ENCODE measurements at regions not wholly inside any gene's neighbourhood (a gene's known extent, or its start where the extent isn't known, plus 50 kb on each side); places are given as distances from the start of the nearest gene placed in this dataset.

DNA sequence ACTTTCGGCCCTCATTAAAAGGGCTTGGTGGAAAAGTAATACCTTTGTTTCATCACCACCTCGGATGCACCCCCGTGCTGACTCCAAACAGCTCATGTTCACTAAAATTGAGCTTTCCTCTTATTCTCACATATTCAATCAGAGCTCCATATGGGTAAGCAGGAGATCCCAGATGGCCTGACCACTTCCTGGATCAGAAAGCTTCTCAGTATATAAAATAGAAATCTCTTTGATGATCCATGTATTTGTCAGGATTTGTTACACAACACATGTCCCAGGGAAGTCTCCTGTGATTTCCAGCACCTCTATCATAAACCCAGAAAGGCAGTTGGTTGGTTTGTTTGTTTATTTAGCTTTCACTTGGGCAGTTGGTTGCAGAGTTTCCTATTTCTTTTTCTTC lies 402.0 kb downstream of the MLLT3 start:
- no peak overlapping the region for H4K91ac ChIP-seq (ENCODE audit: insufficient read depth, low read depth, low read length)
- ATAC-seq (ENCODE audit: low read depth) (no peak), DNase-seq (no peak)
- no peak overlapping the region for H4K8ac ChIP-seq (ENCODE audit: low read depth in 2 of 2, low read length in 2 of 2)
- H2BK5ac ChIP-seq (ENCODE audit: low read depth, low read length, poor library complexity, severe bottlenecking) = no peak overlapping the region
- WGBS, 2 experiments (ENCODE audit: extremely low coverage in 2 of 2, insufficient read length in 1 of 2) = no CpG with 5 or more reads among the region's 3 CpGs
- intact Hi-C loops (cut with micrococcal nuclease) (no loop called here), dilution Hi-C loops (cut with HindIII; ENCODE audit: low sequenced_read_pairs, unreplicated experiment) (no loop called here), in situ Hi-C loops (cut with MboI; ENCODE audit: low sequenced_read_pairs) (no loop called here)
- POLR2A ChIA-PET (ENCODE audit: unreplicated experiment) = no interaction called here
- no peaks in the 10 kb centered on the region for H3K4me1 ChIP-seq (ENCODE audit: control insufficient read depth, insufficient read depth, low read length)
- no peak overlapping the region for H3K14ac ChIP-seq (replicated peaks; ENCODE audit: low read depth, low read length)
- TF ChIP-seq CEBPB (IDR thresholded peaks at IDR 0.05; ENCODE audit: low read depth, low read length) (no peak), MAZ (IDR thresholded peaks at IDR 0.05; ENCODE audit: borderline replicate concordance, low read depth, low read length) (no peak)
- H3K4ac ChIP-seq (ENCODE audit: low read depth, low read length) = no peak overlapping the region
- no peaks in the 10 kb centered on the region for H3K9me1 ChIP-seq (ENCODE audit: insufficient read depth, low read length)
- H3K36me3 ChIP-seq (ENCODE audit: control insufficient read depth, insufficient read depth, low read length) = no peaks in the 10 kb centered on the region
- CTCF ChIA-PET = interaction anchor here (0.6 kb wide), 1 partner anchor 310 kb away, joined by 3 read pairs; no protein-coding TSS in a partner anchor
- no peak overlapping the region for H2BK20ac ChIP-seq (ENCODE audit: low read depth, low read length)
- H2BK120ac ChIP-seq (ENCODE audit: low read depth, low read length) = no peak overlapping the region
- no peak overlapping the region for H3K4me3 ChIP-seq (ENCODE audit: insufficient read depth, low read depth, low read length)
- H4K20me1 ChIP-seq (ENCODE audit: insufficient read depth, low read length) = no peaks in the 10 kb centered on the region
- H3K23ac ChIP-seq (ENCODE audit: low read depth, low read length) = no peak overlapping the region
- no peaks in the 10 kb centered on the region for H3K9me3 ChIP-seq (ENCODE audit: control insufficient read depth, insufficient read depth, low read length)
- no peak overlapping the region for H2AK9ac ChIP-seq (replicated peaks; ENCODE audit: low read depth, low read length, poor library complexity)
- no peak overlapping the region for H3K27ac ChIP-seq (ENCODE audit: insufficient read depth, low read length)
- H3K4me2 ChIP-seq (ENCODE audit: low read depth, low read length) = no peak overlapping the region
- H3K9ac ChIP-seq (ENCODE audit: low read depth, low read length) = no peak overlapping the region
- no peak overlapping the region for H2AFZ ChIP-seq (replicated peaks; ENCODE audit: low read length, poor library complexity)
- no peak overlapping the region for H2AK5ac ChIP-seq (ENCODE audit: low read depth, low read length)
- no TSS peak for BruUV-seq (replicated peaks)
- no peak overlapping the region for H4K5ac ChIP-seq (ENCODE audit: low read depth, low read length)
- H2BK15ac ChIP-seq (ENCODE audit: low read depth, low read length) = no peak overlapping the region
- H3K18ac ChIP-seq (ENCODE audit: low read depth, low read length) = no peak overlapping the region
- H3K56ac ChIP-seq (ENCODE audit: extremely low read depth, insufficient read depth, low read length) = no peak overlapping the region
- peaks cover 4% of the 10 kb centered on the region; the same call in 1 of the 2 replicates for H3K27me3 ChIP-seq (ENCODE audit: control insufficient read depth, insufficient read depth, low read length)
- no peaks in the 10 kb centered on the region for H3K79me1 ChIP-seq (ENCODE audit: low read depth in 1 of 2, low read length in 2 of 2)
